Astrocyte (in vitro differentiated cells and primary cell): ENCODE measurements at regions not wholly inside any gene's neighbourhood (a gene's known extent, or its start where the extent isn't known, plus 50 kb on each side); places are given as distances from the start of the nearest gene placed in this dataset.

Experiments used
- EZH2 ChIP-seq: IDR thresholded peaks from 2 replicates; pipeline ENCODE4 v1.6.1; 2012; ENCODE audit warnings: mild to moderate bottlenecking, low read length, inconsistent platforms; ENCODE audit not compliant: insufficient read depth
- TF ChIP-seq, protein P1 (sequence below): IDR thresholded peaks from 2 replicates; pipeline ENCODE4 v1.5.1; 2011; ENCODE audit warnings: low read depth, mild to moderate bottlenecking, inconsistent platforms, low read length, moderate library complexity; ENCODE audit not compliant: insufficient read depth

DNA sequence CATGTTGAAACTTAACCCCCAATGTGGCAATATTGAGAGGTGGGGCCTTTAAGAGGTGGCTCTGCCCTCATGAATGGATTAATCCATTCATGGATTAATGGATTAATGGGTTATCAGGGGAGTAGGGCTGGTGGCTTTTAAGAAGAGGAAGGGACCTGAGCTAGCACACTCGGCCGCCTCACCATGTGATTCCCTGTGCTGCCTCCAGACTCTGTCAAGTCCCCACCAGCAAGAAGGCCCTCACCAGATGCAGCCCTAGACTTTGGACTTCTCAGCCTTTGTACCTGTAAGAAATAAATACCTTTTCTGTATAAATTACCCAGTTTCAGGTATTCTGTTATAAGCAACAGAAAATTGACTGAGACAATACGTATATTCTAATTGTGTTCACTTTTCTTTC is 272.2 kb upstream of the DMRT1 start:
- TF ChIP-seq, protein P1, sequence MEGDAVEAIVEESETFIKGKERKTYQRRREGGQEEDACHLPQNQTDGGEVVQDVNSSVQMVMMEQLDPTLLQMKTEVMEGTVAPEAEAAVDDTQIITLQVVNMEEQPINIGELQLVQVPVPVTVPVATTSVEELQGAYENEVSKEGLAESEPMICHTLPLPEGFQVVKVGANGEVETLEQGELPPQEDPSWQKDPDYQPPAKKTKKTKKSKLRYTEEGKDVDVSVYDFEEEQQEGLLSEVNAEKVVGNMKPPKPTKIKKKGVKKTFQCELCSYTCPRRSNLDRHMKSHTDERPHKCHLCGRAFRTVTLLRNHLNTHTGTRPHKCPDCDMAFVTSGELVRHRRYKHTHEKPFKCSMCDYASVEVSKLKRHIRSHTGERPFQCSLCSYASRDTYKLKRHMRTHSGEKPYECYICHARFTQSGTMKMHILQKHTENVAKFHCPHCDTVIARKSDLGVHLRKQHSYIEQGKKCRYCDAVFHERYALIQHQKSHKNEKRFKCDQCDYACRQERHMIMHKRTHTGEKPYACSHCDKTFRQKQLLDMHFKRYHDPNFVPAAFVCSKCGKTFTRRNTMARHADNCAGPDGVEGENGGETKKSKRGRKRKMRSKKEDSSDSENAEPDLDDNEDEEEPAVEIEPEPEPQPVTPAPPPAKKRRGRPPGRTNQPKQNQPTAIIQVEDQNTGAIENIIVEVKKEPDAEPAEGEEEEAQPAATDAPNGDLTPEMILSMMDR, result no peak
- TF ChIP-seq EZH2, result no peak
